K562 (cell line): ENCODE measurements at regions not wholly inside any gene's neighbourhood (a gene's known extent, or its start where the extent isn't known, plus 50 kb on each side); places are given as distances from the start of the nearest gene placed in this dataset.

Experiments
- ATAC-seq: fragments of 200-7000 bp; cut with Tn5 transposase; 3 replicates; pipeline ENCODE4 v1.9.1; 2020; ENCODE audit warnings: moderate library complexity
- BruUV-seq: library from RNA; stranded (reverse); fragments of 400-500 nt; replicated peaks from 2 replicates; lab custom pipeline; 2021; lab: Mats Ljungman, UMichigan
- CTCF ChIA-PET: fragments of 300-600 bp; formaldehyde crosslinking; extraction: SDS; loops from one replicate; lab custom pipeline; 2021; ENCODE audit warnings: low intra/inter-chr PET ratio; lab: Yijun Ruan, JAX
- POLR2A ChIA-PET: fragments of 300-600, 350-650 bp; sonication (Branson Sonifier 250); formaldehyde crosslinking; extraction: SDS; loops from one replicate; lab custom pipeline; 2021; ENCODE audit warnings: antibody characterized with exemption, inconsistent platforms; lab: Yijun Ruan, JAX
- DNase-seq, 4 experiments: peaks; one replicate each; pipeline versions ENCODE4 v3.0.0 to v3.0.0-alpha.2; 2011 to 2018; ENCODE audit warnings: low spot score in 3 of 4, mixed read lengths in 3 of 4; ENCODE audit errors: extremely low read depth in 1 of 4
- FAIRE-seq: peaks from 2 replicates; lab custom pipeline; 2011; peaks lifted over from hg19 to GRCh38; lab: Jason Lieb, UNC
- H2AFZ ChIP-seq: 2 replicates; pipeline ENCODE4 v1.6.0; 2011; ENCODE audit warnings: low read depth, low read length, control low read depth, inconsistent platforms
- H3K27ac ChIP-seq: fragments of 200-600 bp; 3 replicates; pipeline ENCODE4 v1.8.0; 2011; ENCODE audit warnings: low read depth, mild to moderate bottlenecking, control low read depth, inconsistent platforms, low read length, moderate library complexity, mixed read lengths; ENCODE audit errors: extremely low read depth
- H3K27me3 ChIP-seq, 2 experiments: fragments of 300-600 bp in 1 of 2; 2 replicates in 1 of 2; 3 replicates in 1 of 2; pipeline versions ENCODE4 v1.6.0 to v1.8.0; 2011; ENCODE audit warnings: inconsistent platforms in 2 of 2, low read length in 2 of 2, mild to moderate bottlenecking in 1 of 2, mixed read lengths in 1 of 2, moderate library complexity in 1 of 2; ENCODE audit not compliant: control insufficient read depth in 2 of 2, insufficient read depth in 2 of 2
- H3K36me3 ChIP-seq: fragments of 300-600 bp; 3 replicates; pipeline ENCODE4 v1.8.0; 2011; ENCODE audit warnings: mild to moderate bottlenecking, low read length, inconsistent platforms; ENCODE audit not compliant: control insufficient read depth, insufficient read depth
- H3K4me1 ChIP-seq, 2 experiments: fragments of 200-600 bp in 1 of 2; replicated peaks in 1 of 2; 2 replicates in 1 of 2; 3 replicates in 1 of 2; pipeline versions ENCODE4 v1.5.1 to v1.8.0; 2011; ENCODE audit warnings: inconsistent platforms in 2 of 2, low read length in 2 of 2, mild to moderate bottlenecking in 1 of 2, mixed read lengths in 1 of 2, moderate library complexity in 1 of 2; ENCODE audit not compliant: control insufficient read depth in 2 of 2, insufficient read depth in 2 of 2
- H3K4me2 ChIP-seq: 2 replicates; pipeline ENCODE4 v1.6.1; 2011; ENCODE audit warnings: low read length, control low read depth, inconsistent platforms, mixed read lengths; ENCODE audit not compliant: insufficient read depth
- H3K4me3 ChIP-seq: fragments of 200-600 bp; sonication (generic), shearing (Covaris generic); 2 replicates; pipeline ENCODE4 v1.5.1; 2016; ENCODE audit warnings: control low read depth, inconsistent platforms
- H3K79me2 ChIP-seq: fragments of 200-600 bp; 3 replicates; pipeline ENCODE4 v1.8.0; 2011; ENCODE audit warnings: low read length, inconsistent platforms; ENCODE audit not compliant: control insufficient read depth, insufficient read depth
- H3K9ac ChIP-seq, 2 experiments: 2 replicates each; pipeline versions ENCODE4 v1.6.0 to v1.6.1; 2011; ENCODE audit warnings: low read depth in 2 of 2, low read length in 2 of 2, control low read depth in 1 of 2, inconsistent platforms in 1 of 2, mild to moderate bottlenecking in 1 of 2, mixed read lengths in 1 of 2; ENCODE audit not compliant: insufficient read depth in 1 of 2
- H3K9me1 ChIP-seq: one replicate; pipeline ENCODE4 v1.6.0; 2011; ENCODE audit warnings: inconsistent platforms, mild to moderate bottlenecking, low read length, moderate library complexity; ENCODE audit not compliant: control insufficient read depth, insufficient read depth
- H3K9me3 ChIP-seq: replicated peaks from 2 replicates; pipeline ENCODE4 v1.5.1; 2011; ENCODE audit warnings: low read depth, low read length, inconsistent platforms; ENCODE audit not compliant: control insufficient read depth, insufficient read depth
- H4K20me1 ChIP-seq: replicated peaks from 2 replicates; pipeline ENCODE4 v1.6.1; 2011; ENCODE audit warnings: low read length, inconsistent platforms, mixed read lengths; ENCODE audit not compliant: control insufficient read depth, insufficient read depth
- BRF2 ChIP-seq: IDR thresholded peaks from 3 replicates; pipeline ENCODE4 v1.6.1; 2011; ENCODE audit warnings: borderline replicate concordance, mild to moderate bottlenecking; ENCODE audit not compliant: insufficient read length, insufficient read depth
- MEIS2 ChIP-seq: fragments of 450-650 bp; IDR thresholded peaks from 2 replicates; pipeline ENCODE4 v1.6.1; 2014; ENCODE audit warnings: mild to moderate bottlenecking; ENCODE audit not compliant: partially characterized antibody
- PBX2 ChIP-seq, 2 experiments: IDR thresholded peaks in 1 of 2; conservative IDR thresholded peaks in 1 of 2; 2 replicates each; pipeline ENCODE4 v1.6.1; 2016; ENCODE audit warnings: low read depth in 2 of 2, mild to moderate bottlenecking in 1 of 2, missing compliant biosample characterization in 1 of 2, missing genetic modification characterization in 1 of 2, moderate library complexity in 1 of 2
- PKNOX1 ChIP-seq: fragments of 450-650 bp; IDR thresholded peaks from 2 replicates; pipeline ENCODE4 v1.6.1; 2016
- WGBS: fragments of 100-300 bp; shearing (Covaris generic); methylation state at CpG from one replicate; pipeline ENCODE4 v1.1.6; 2016; ENCODE audit warnings: low coverage, mixed read lengths; ENCODE audit not compliant: insufficient coverage; ENCODE audit errors: missing lambda C conversion rate; 5-methylcytosine and 5-hydroxymethylcytosine counted together
- in situ Hi-C: fragments of 300-500 bp; cut with MboI; formaldehyde crosslinking; loops from 4 replicates; pipeline ENCODE4 v1.15.0; 2018; ENCODE audit warnings: inconsistent platforms, mixed read lengths
- intact Hi-C: fragments of 100-400 bp; cut with micrococcal nuclease; formaldehyde crosslinking; loops from 2 replicates; pipeline ENCODE4 v1.14.2; 2022

- Histone ChIP-seq H3K9me3 (no peaks in the 10 kb centered on the region), H4K20me1 (no peaks in the 10 kb centered on the region), H3K27ac (no peak overlapping the region), H3K9ac (no peak overlapping the region), H2AFZ (no peak overlapping the region), H3K9me1 (no peaks in the 10 kb centered on the region), H3K36me3 (no peaks in the 10 kb centered on the region), H3K4me1 (peaks cover 0 to 2% of the 10 kb centered on the region in 2 experiments; a peak in 1 of 5 replicates), H3K4me3 (no peak overlapping the region), H3K27me3 (no peaks in the 10 kb centered on the region), H3K79me2 (no peaks in the 10 kb centered on the region), H3K4me2 (no peak overlapping the region)
- ChIA-PET CTCF (no interaction called here), POLR2A (no interaction called here)
- DNase-seq, result no peak
- ATAC-seq, result no peak
- intact Hi-C loops (no loop called here), in situ Hi-C loops (no loop called here)
- no peak for TF ChIP-seq PBX2 (CRISPR knock-in tag; IDR thresholded peaks at IDR 0.05; ENCODE audit: low read depth)
- peak; percentile 72 for TF ChIP-seq PBX2 (tag; conservative IDR thresholded peaks at IDR 0.05; ENCODE audit: low read depth)
- TF ChIP-seq PKNOX1, result peak; percentile 24; the same call in 1 of the 2 replicates
- no peak for TF ChIP-seq BRF2
- TF ChIP-seq MEIS2, result peak; percentile 13
- no TSS peak for BruUV-seq
- 25% methylated on average over 2 of the region's 2 CpGs for WGBS
- no peak for FAIRE-seq
These were observed 199.1 kb upstream of the CNR1 start for GRCh38 chr6:88365230-88365629.
